Tibial nerve (tissue), 4 donors: ENCODE measurements at regions not wholly inside any gene's neighbourhood (a gene's known extent, or its start where the extent isn't known, plus 50 kb on each side); places are given as distances from the start of the nearest gene placed in this dataset.
A peak's percentile ranks its signal among the peaks of the same experiment; 100 is the strongest.
"Not testable (repeated sequence)": the region's sequence is repeated elsewhere in the genome, so short reads cannot be mapped to it uniquely, and the experiment has no call there.

ENCODE experiments used
- DNase-seq, 2 donors: peaks; one replicate each; pipeline ENCODE4 v3.0.0-alpha.2; 2019; ENCODE audit warnings: low spot score in 2 of 2
- H3K27ac ChIP-seq, 4 donors: fragments of 200-600 bp; sonication (generic) in 3 of 4; one replicate each; pipeline ENCODE4 v1.5.1; 2017 to 2019; ENCODE audit warnings: mild to moderate bottlenecking in 1 of 4
- H3K27me3 ChIP-seq, 2 donors: fragments of 200-600 bp; sonication (generic) in 1 of 2; one replicate each; pipeline versions ENCODE4 v1.5.1 to v1.6.0; 2017 to 2019
- H3K36me3 ChIP-seq, 3 donors: fragments of 200-600 bp; sonication (generic); one replicate each; pipeline ENCODE4 v1.5.1; 2018 to 2019
- H3K4me1 ChIP-seq, 4 donors: fragments of 200-600 bp; sonication (generic) in 3 of 4; one replicate each; pipeline ENCODE4 v1.5.1; 2017 to 2019
- H3K4me3 ChIP-seq, 4 donors: fragments of 200-600 bp; sonication (generic) in 3 of 4; one replicate each; pipeline ENCODE4 v1.5.1; 2017 to 2019; ENCODE audit warnings: mild to moderate bottlenecking in 1 of 4, moderate library complexity in 1 of 4
- H3K9me3 ChIP-seq, 4 donors: fragments of 200-600 bp; sonication (generic) in 3 of 4; one replicate each; pipeline ENCODE4 v1.5.1; 2017 to 2019
- CTCF ChIP-seq, 5 experiments: fragments of 200-600 bp in 3 of 5; fragments of 450-650 bp in 2 of 5; sonication (generic) in 3 of 5; IDR thresholded peaks; one replicate each; pipeline ENCODE4 v1.5.1; 2016 to 2019; ENCODE audit warnings: antibody characterized with exemption in 5 of 5, mild to moderate bottlenecking in 3 of 5, moderate library complexity in 2 of 5
- EP300 ChIP-seq, 2 donors: sonication (generic); formaldehyde crosslinking; IDR thresholded peaks; one replicate each; pipeline ENCODE4 v1.6.1; 2017; ENCODE audit warnings: antibody characterized with exemption in 2 of 2, mild to moderate bottlenecking in 1 of 2
- POLR2A ChIP-seq, 2 donors: fragments of 450-650 bp; IDR thresholded peaks; one replicate each; pipeline ENCODE4 v1.6.1; 2017; ENCODE audit warnings: antibody characterized with exemption in 2 of 2, mild to moderate bottlenecking in 2 of 2, moderate library complexity in 2 of 2
- WGBS, 2 donors: methylation state at CpG; one replicate each; pipeline ENCODE4 v1.1.5; 2018; 5-methylcytosine and 5-hydroxymethylcytosine counted together

GRCh38 chr10:28366994-28367393 is 64.1 kb upstream of the MPP7 start:
- H3K9me3 ChIP-seq, result no peaks in the 10 kb centered on the region
- no peak for DNase-seq
- TF ChIP-seq POLR2A (IDR thresholded peaks at IDR 0.05) (no peak), CTCF (IDR thresholded peaks at IDR 0.05) (no peak), EP300 (IDR thresholded peaks at IDR 0.05) (no peak)
- peaks cover 0 to 15% (median 5%) of the 10 kb centered on the region in 4 donors for H3K4me1 ChIP-seq
- WGBS, 2 donors, result 36 to 37% methylated on average over 7 of the region's 7 CpGs
- H3K4me3 ChIP-seq, result no peak overlapping the region
- no peaks in the 10 kb centered on the region for H3K36me3 ChIP-seq
- H3K27ac ChIP-seq, result no peak overlapping the region
- H3K27me3 ChIP-seq, result no peaks in the 10 kb centered on the region

GRCh38 chr10:28367413-28367812 is 64.5 kb upstream of the MPP7 start:
- Histone ChIP-seq H3K27ac (peak overlapping the region in 1 of 4 donors; percentile 13), H3K4me1 (peaks cover 0 to 15% (median 5%) of the 10 kb centered on the region in 4 donors), H3K36me3 (no peaks in the 10 kb centered on the region), H3K27me3 (no peaks in the 10 kb centered on the region), H3K4me3 (no peak overlapping the region), H3K9me3 (no peaks in the 10 kb centered on the region)
- DNase-seq, result no peak
- WGBS, 2 donors, result 40 to 41% methylated on average over 9 of the region's 9 CpGs
- TF ChIP-seq EP300 (IDR thresholded peaks at IDR 0.05), result no peak
- TF ChIP-seq CTCF (IDR thresholded peaks at IDR 0.05), result no peak
- no peak for TF ChIP-seq POLR2A (IDR thresholded peaks at IDR 0.05)

- H3K27ac ChIP-seq, result peak overlapping the region in 1 of 4 donors; percentile 13
- WGBS, 2 donors, result 53 to 56% methylated on average over 9 of the region's 9 CpGs
These were observed 65.1 kb upstream of the MPP7 start for GRCh38 chr10:28367929-28368484.

GRCh38 chr10:28370107-28370835 is 67.4 kb upstream of the MPP7 start:
- WGBS, 2 donors, result 100% methylated on average over 2 of the region's 2 CpGs
- Histone ChIP-seq H3K27me3 (no peaks in the 10 kb centered on the region), H3K9me3 (no peaks in the 10 kb centered on the region), H3K27ac (no peak overlapping the region), H3K36me3 (no peaks in the 10 kb centered on the region), H3K4me1 (peaks cover 0 to 15% (median 5%) of the 10 kb centered on the region in 4 donors), H3K4me3 (no peak overlapping the region)
- TF ChIP-seq POLR2A (IDR thresholded peaks at IDR 0.05) (no peak), CTCF (IDR thresholded peaks at IDR 0.05) (no peak), EP300 (IDR thresholded peaks at IDR 0.05) (no peak)
- DNase-seq, result no peak

More at GRCh38 chr10:28367929-28368484, 65.1 kb upstream of the MPP7 start:
- Histone ChIP-seq H3K4me1 (peaks cover 0 to 15% (median 5%) of the 10 kb centered on the region in 4 donors), H3K36me3 (no peaks in the 10 kb centered on the region), H3K27me3 (no peaks in the 10 kb centered on the region), H3K4me3 (no peak overlapping the region), H3K9me3 (no peaks in the 10 kb centered on the region)
- no peak for TF ChIP-seq EP300 (IDR thresholded peaks at IDR 0.05)
- TF ChIP-seq POLR2A (IDR thresholded peaks at IDR 0.05), result no peak
- TF ChIP-seq CTCF (IDR thresholded peaks at IDR 0.05), result no peak
- no peak for DNase-seq

GRCh38 chr10:28371638-28372037 is 68.8 kb upstream of the MPP7 start:
- H3K4me3 ChIP-seq, DNase-seq, H3K36me3 ChIP-seq, H3K27ac ChIP-seq, H3K9me3 ChIP-seq, H3K27me3 ChIP-seq: not testable (repeated sequence)
- H3K4me1 ChIP-seq, result peaks cover 0 to 13% (median 5%) of the 10 kb centered on the region in 4 donors
- 88 to 100% methylated on average over 1 of the region's 1 CpG for WGBS, 2 donors
